ENCODE measurements at regions not wholly inside any gene's neighbourhood (a gene's known extent, or its start where the extent isn't known, plus 50 kb on each side); places are given as distances from the start of the nearest gene placed in this dataset.

- no peak for TF ChIP-seq POLR2A (IDR thresholded peaks at IDR 0.05; ENCODE audit: low read length)
- TF ChIP-seq GATA1 (IDR thresholded peaks at IDR 0.05; ENCODE audit: low read depth, low read length): no peak
Measured at GRCh38 chr15:93848076-93848475, 383.3 kb upstream of the MCTP2 start.

Measured in erythroblast (primary cell).